Stimulated activated memory B cell treated with anti-CD40 and anti-IgM and Interleukin-4, amounts not matched to agents 10 μg/mL and 1 μg/mL and 100 μg/mL, for 72 hours (primary cell): ENCODE measurements at regions not wholly inside any gene's neighbourhood (a gene's known extent, or its start where the extent isn't known, plus 50 kb on each side); places are given as distances from the start of the nearest gene placed in this dataset.
A peak's percentile ranks its signal among the peaks of the same experiment; 100 is the strongest.
"Not testable (repeated sequence)": the region's sequence is repeated elsewhere in the genome, so short reads cannot be mapped to it uniquely, and the experiment has no call there.

ENCODE experiments used
- ATAC-seq: fragments of 150-1000 bp; cut with Tn5 transposase; 2 replicates; pipeline ENCODE4 v1.10.0; 2021
- H3K27ac Mint-ChIP-seq: one replicate; pipeline ENCODE4 v1.8.0; 2022; ENCODE audit warnings: mild to moderate bottlenecking, mixed read lengths
- H3K27me3 Mint-ChIP-seq: one replicate; pipeline ENCODE4 v1.8.0; 2022; ENCODE audit warnings: mixed read lengths
- H3K36me3 Mint-ChIP-seq: one replicate; pipeline ENCODE4 v1.8.0; 2022; ENCODE audit warnings: mixed read lengths
- H3K4me1 Mint-ChIP-seq: one replicate; pipeline ENCODE4 v1.8.0; 2022; ENCODE audit warnings: mixed read lengths
- H3K4me3 Mint-ChIP-seq: one replicate; pipeline ENCODE4 v1.8.0; 2022; ENCODE audit warnings: mild to moderate bottlenecking, moderate library complexity, mixed read lengths
- H3K9me3 Mint-ChIP-seq: one replicate; pipeline ENCODE4 v1.8.0; 2022; ENCODE audit warnings: mixed read lengths

GRCh38 chr1:120973836-120974235, 84.3 kb downstream of the PPIAL4A start:
- H3K36me3 Mint-ChIP-seq, H3K27ac Mint-ChIP-seq, H3K27me3 Mint-ChIP-seq, H3K4me1 Mint-ChIP-seq, ATAC-seq, H3K4me3 Mint-ChIP-seq, H3K9me3 Mint-ChIP-seq: not testable (repeated sequence)

- not testable (repeated sequence) for H3K4me3 Mint-ChIP-seq, H3K4me1 Mint-ChIP-seq, H3K36me3 Mint-ChIP-seq, H3K9me3 Mint-ChIP-seq, H3K27me3 Mint-ChIP-seq, ATAC-seq, H3K27ac Mint-ChIP-seq
These were observed 87.7 kb downstream of the PPIAL4A start for GRCh38 chr1:120977279-120977678.

DNA sequence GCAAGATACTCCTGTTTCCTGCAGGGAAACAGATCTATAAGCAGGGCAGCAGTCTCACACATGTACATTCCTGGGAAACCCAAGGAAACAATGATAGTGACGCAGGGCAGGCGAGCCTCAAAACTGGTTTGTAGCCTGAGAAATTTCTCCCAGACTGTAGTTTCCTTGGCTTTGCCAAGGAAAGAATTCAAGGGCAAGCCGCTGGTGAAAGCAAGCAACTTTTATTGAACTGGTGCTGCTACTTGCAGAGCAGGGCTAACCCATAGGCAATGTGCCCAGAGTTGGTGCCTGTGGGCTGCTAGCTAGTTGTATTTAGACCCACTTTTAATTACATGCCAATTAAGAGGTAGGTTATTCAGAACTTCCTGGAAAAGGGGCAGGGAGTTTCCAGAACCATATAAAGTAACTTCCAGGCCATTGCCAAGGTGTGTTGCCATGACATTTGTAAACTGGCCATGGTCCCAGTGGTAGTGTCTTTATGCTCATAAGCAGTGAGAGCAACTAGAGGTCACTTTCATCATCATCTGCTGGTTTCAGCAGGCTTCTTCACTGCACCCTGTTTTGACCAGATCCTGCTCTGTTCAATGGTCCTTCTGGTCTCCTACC, 92.0 kb downstream of the PPIAL4A start:
- H3K9me3 Mint-ChIP-seq, H3K27me3 Mint-ChIP-seq, H3K4me3 Mint-ChIP-seq, H3K27ac Mint-ChIP-seq, ATAC-seq, H3K4me1 Mint-ChIP-seq, H3K36me3 Mint-ChIP-seq: not testable (repeated sequence)

DNA sequence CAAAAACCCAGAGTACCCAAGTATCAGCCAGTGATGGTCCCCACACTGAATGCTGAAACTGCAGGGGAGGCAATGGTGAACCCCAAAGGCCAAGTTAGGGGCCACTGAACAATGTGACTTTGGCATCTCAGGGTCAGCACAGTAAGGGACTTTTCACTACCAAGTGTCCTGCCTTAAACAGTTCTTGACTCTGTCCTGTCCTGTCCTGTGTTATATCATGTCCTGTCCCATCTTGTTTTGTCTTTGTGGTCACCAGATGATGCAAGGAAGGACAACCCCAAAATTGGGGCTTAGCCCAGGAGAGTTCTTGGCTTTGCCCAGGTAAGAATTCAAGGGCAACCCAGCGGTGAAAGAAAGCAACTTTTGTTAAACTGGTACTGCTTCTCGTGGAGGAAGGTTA, 105.0 kb downstream of the PPIAL4A start:
- H3K27ac Mint-ChIP-seq, H3K4me1 Mint-ChIP-seq, H3K4me3 Mint-ChIP-seq, ATAC-seq, H3K27me3 Mint-ChIP-seq, H3K9me3 Mint-ChIP-seq, H3K36me3 Mint-ChIP-seq: not testable (repeated sequence)

- not testable (repeated sequence) for H3K4me3 Mint-ChIP-seq, H3K36me3 Mint-ChIP-seq, H3K9me3 Mint-ChIP-seq, H3K4me1 Mint-ChIP-seq, H3K27ac Mint-ChIP-seq, H3K27me3 Mint-ChIP-seq
- peak; percentile 87 for ATAC-seq
These were observed 105.5 kb downstream of the PPIAL4A start for GRCh38 chr1:120995025-120995424.

- H3K36me3 Mint-ChIP-seq, ATAC-seq, H3K4me3 Mint-ChIP-seq, H3K9me3 Mint-ChIP-seq, H3K27me3 Mint-ChIP-seq, H3K27ac Mint-ChIP-seq, H3K4me1 Mint-ChIP-seq: not testable (repeated sequence)
These were observed 111.6 kb downstream of the PPIAL4A start for GRCh38 chr1:121001090-121001726.

DNA sequence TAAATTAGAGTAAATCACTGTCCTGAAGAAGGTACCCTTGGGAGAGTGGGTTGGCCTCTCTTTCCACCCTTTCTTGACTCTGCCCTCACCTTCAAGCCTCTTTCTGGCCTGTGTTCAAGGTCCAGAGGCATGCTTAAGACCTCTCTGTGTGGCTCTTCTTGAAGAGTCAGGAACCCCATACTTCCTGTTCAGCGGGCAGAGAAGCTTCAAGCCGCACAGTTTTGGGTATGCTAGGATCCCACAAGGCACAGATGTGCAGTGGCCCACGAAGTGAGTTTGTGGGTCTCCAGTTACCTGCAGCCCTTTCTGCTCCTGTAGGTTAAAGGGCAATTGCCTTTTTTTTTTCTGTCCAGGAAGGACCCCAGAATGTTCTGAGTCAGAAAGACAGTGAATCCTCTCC, 113.7 kb downstream of the PPIAL4A start:
- not testable (repeated sequence) for H3K4me3 Mint-ChIP-seq, H3K9me3 Mint-ChIP-seq, H3K27me3 Mint-ChIP-seq, ATAC-seq, H3K4me1 Mint-ChIP-seq, H3K36me3 Mint-ChIP-seq, H3K27ac Mint-ChIP-seq

- not testable (repeated sequence) for H3K36me3 Mint-ChIP-seq, H3K27ac Mint-ChIP-seq, H3K4me3 Mint-ChIP-seq, H3K9me3 Mint-ChIP-seq, ATAC-seq
- Mint-ChIP-seq H3K27me3 (peaks cover 19% of the 10 kb centered on the region), H3K4me1 (peaks cover 16% of the 10 kb centered on the region)
These were observed 117.3 kb downstream of the PPIAL4A start for GRCh38 chr1:121006826-121007225.

DNA sequence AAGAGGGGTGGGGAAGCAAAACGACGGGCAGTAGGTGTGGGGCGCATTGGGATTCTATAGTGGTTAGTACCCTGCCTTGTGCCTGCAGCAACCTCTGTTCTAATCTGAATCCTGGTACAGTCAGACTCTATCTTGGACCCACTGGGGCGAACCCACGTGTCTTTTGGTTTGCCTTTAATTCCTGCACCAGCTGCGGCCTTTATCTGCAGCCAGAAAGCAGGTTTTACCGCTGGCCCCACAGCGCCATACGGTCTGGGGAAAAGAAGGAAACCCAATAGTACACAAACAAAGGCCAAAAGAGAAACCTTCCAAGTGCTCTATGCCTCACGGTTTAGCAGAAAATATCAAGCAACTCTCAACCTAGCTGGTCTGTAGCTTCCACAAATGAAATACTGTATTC, 118.2 kb downstream of the PPIAL4A start:
- H3K27ac Mint-ChIP-seq, ATAC-seq, H3K9me3 Mint-ChIP-seq, H3K36me3 Mint-ChIP-seq: not testable (repeated sequence)
- peaks cover 19% of the 10 kb centered on the region for H3K27me3 Mint-ChIP-seq
- H3K4me3 Mint-ChIP-seq = peak overlapping the region; percentile 21
- peaks cover 16% of the 10 kb centered on the region for H3K4me1 Mint-ChIP-seq

DNA sequence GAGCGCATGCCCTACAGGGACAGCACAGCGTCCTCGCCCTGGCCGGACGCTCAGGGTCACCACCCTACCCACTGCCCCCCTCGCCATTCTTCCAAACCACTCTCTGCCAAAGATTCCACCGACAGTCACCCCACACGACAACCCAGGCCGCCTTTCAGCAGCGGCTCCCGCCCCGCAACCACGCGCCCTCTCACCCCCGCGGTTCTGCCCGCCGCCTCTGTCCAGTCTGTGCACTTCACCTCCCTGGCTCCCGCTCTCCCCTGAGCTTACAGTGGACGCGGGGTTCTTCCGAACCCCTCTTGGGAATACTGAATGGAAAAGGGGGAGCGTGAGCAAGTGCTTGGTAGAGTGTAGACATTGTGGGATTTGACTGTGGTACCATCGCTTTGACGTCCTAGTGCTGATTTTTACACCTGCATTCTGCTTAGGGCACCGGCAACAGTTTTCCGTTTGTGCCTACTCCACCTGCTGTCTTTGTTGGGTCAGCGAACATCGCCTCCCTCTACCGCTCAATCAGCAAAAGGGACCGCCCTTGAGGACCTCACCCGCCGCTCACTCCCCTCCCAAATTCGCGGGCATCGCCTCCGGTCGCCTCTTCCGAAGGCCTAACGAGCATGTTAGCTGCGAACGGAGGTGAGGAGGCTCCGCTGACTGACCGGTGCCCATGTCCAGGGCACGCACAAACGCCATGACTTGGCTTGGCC, 119.1 kb downstream of the PPIAL4A start:
- H3K9me3 Mint-ChIP-seq, H3K27ac Mint-ChIP-seq, ATAC-seq, H3K36me3 Mint-ChIP-seq: not testable (repeated sequence)
- H3K4me3 Mint-ChIP-seq = peak overlapping the region; percentile 68
- H3K4me1 Mint-ChIP-seq = peaks cover 16% of the 10 kb centered on the region
- peaks cover 19% of the 10 kb centered on the region for H3K27me3 Mint-ChIP-seq

- not testable (repeated sequence) for ATAC-seq, H3K27ac Mint-ChIP-seq, H3K36me3 Mint-ChIP-seq, H3K9me3 Mint-ChIP-seq
- Mint-ChIP-seq H3K27me3 (peaks cover 19% of the 10 kb centered on the region), H3K4me3 (peak overlapping the region; percentile 68), H3K4me1 (peaks cover 16% of the 10 kb centered on the region)
These were observed 119.9 kb downstream of the PPIAL4A start for GRCh38 chr1:121009216-121010057.

- not testable (repeated sequence) for H3K27ac Mint-ChIP-seq, H3K4me3 Mint-ChIP-seq, H3K36me3 Mint-ChIP-seq, ATAC-seq, H3K9me3 Mint-ChIP-seq
- H3K4me1 Mint-ChIP-seq = peaks cover 16% of the 10 kb centered on the region
- H3K27me3 Mint-ChIP-seq = peaks cover 19% of the 10 kb centered on the region
These were observed 120.6 kb downstream of the PPIAL4A start for GRCh38 chr1:121010141-121010540.

DNA sequence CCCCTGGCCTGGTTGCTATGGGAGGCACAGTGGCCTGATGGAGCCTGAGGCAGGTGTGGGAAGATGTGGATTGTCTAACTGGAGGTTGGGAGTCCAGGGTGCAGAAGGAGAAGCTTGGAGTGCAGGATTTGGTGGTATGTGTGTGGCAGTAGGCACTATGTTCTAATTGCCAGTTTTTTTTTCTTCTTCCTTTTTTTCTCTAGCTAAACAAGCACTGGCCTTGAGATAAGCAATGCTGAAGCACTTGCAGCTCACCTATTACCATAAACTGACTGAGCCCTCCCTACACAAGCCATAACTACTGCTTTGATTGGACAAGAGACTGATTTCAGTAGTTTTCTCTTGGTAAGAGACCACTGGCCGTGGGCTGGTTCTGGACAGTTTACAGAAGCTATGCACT, 123.6 kb downstream of the PPIAL4A start:
- Mint-ChIP-seq H3K27me3 (peaks cover 18% of the 10 kb centered on the region), H3K4me1 (peaks cover 11% of the 10 kb centered on the region)
- H3K27ac Mint-ChIP-seq, H3K36me3 Mint-ChIP-seq, ATAC-seq, H3K9me3 Mint-ChIP-seq, H3K4me3 Mint-ChIP-seq: not testable (repeated sequence)

- ATAC-seq, H3K4me3 Mint-ChIP-seq, H3K9me3 Mint-ChIP-seq, H3K27me3 Mint-ChIP-seq, H3K36me3 Mint-ChIP-seq, H3K27ac Mint-ChIP-seq, H3K4me1 Mint-ChIP-seq: not testable (repeated sequence)
These were observed 126.8 kb downstream of the PPIAL4A start for GRCh38 chr1:121016182-121017028.
